Activated naive CD4-positive, alpha-beta T cell treated with anti-CD3 and anti-CD28 coated beads for 36 hours (primary cell): ENCODE measurements at regions not wholly inside any gene's neighbourhood (a gene's known extent, or its start where the extent isn't known, plus 50 kb on each side); places are given as distances from the start of the nearest gene placed in this dataset.

Experiments
- CTCF ChIA-PET: fragments of 350-600 bp; sonication (Branson Sonifier 250); formaldehyde crosslinking; loops from one replicate; lab custom pipeline; 2021; ENCODE audit warnings: antibody characterized with exemption; lab: Charles Lee
- DNase-seq: peaks from one replicate; pipeline ENCODE4 v3.0.0-alpha.2; 2020
- H3K27ac Mint-ChIP-seq: one replicate; pipeline ENCODE4 v1.8.0; 2021; ENCODE audit warnings: mild to moderate bottlenecking, mixed read lengths
- H3K27me3 Mint-ChIP-seq: one replicate; pipeline ENCODE4 v1.8.0; 2021; ENCODE audit warnings: low read depth, mixed read lengths
- H3K36me3 Mint-ChIP-seq: one replicate; pipeline ENCODE4 v1.8.0; 2021; ENCODE audit warnings: low read depth, mixed read lengths
- H3K4me1 Mint-ChIP-seq: one replicate; pipeline ENCODE4 v1.8.0; 2021; ENCODE audit warnings: low read depth, mixed read lengths
- H3K4me3 Mint-ChIP-seq: one replicate; pipeline ENCODE4 v1.8.0; 2021; ENCODE audit warnings: mild to moderate bottlenecking, moderate library complexity, mixed read lengths
- H3K9me3 Mint-ChIP-seq: one replicate; pipeline ENCODE4 v1.8.0; 2021; ENCODE audit warnings: mixed read lengths
- intact Hi-C: fragments of 100-400 bp; cut with micrococcal nuclease; formaldehyde crosslinking; loops from one replicate; pipeline ENCODE4 v1.15.1; 2023

GRCh38 chr5:152297866-152298265 lies 107.2 kb downstream of the NMUR2 start:
- no peaks in the 10 kb centered on the region for H3K27me3 Mint-ChIP-seq
- intact Hi-C loops = no loop called here
- no peak for DNase-seq
- no peaks in the 10 kb centered on the region for H3K36me3 Mint-ChIP-seq
- H3K9me3 Mint-ChIP-seq = no peaks in the 10 kb centered on the region
- H3K4me1 Mint-ChIP-seq = no peaks in the 10 kb centered on the region
- H3K27ac Mint-ChIP-seq = no peak overlapping the region
- H3K4me3 Mint-ChIP-seq = no peak overlapping the region
- CTCF ChIA-PET = no interaction called here

GRCh38 chr5:152293189-152293588 lies 111.9 kb downstream of the NMUR2 start:
- CTCF ChIA-PET = no interaction called here
- intact Hi-C loops = no loop called here
- Mint-ChIP-seq H3K4me1 (no peaks in the 10 kb centered on the region), H3K27me3 (no peaks in the 10 kb centered on the region), H3K9me3 (no peaks in the 10 kb centered on the region), H3K36me3 (no peaks in the 10 kb centered on the region), H3K4me3 (no peak overlapping the region), H3K27ac (no peak overlapping the region)
- DNase-seq = no peak

- H3K27ac Mint-ChIP-seq = no peak overlapping the region
- no peak for DNase-seq
- H3K27me3 Mint-ChIP-seq = no peaks in the 10 kb centered on the region
- no peaks in the 10 kb centered on the region for H3K4me1 Mint-ChIP-seq
- no peaks in the 10 kb centered on the region for H3K9me3 Mint-ChIP-seq
- no peaks in the 10 kb centered on the region for H3K36me3 Mint-ChIP-seq
- no peak overlapping the region for H3K4me3 Mint-ChIP-seq
- CTCF ChIA-PET = no interaction called here
- intact Hi-C loops = no loop called here
Measured at GRCh38 chr5:152290181-152290580, 114.9 kb downstream of the NMUR2 start.

- intact Hi-C loops = no loop called here
- no peaks in the 10 kb centered on the region for H3K36me3 Mint-ChIP-seq
- H3K27me3 Mint-ChIP-seq = no peaks in the 10 kb centered on the region
- DNase-seq = no peak
- no peak overlapping the region for H3K4me3 Mint-ChIP-seq
- no peaks in the 10 kb centered on the region for H3K4me1 Mint-ChIP-seq
- CTCF ChIA-PET = interaction anchor here (0.7 kb wide), 1 partner anchor 27 kb away, joined by 3 read pairs; no protein-coding TSS in a partner anchor
- no peak overlapping the region for H3K27ac Mint-ChIP-seq
- H3K9me3 Mint-ChIP-seq = no peaks in the 10 kb centered on the region
Measured at GRCh38 chr5:152288917-152289595, 116.0 kb downstream of the NMUR2 start.

GRCh38 chr5:152288499-152288898 lies 116.6 kb downstream of the NMUR2 start:
- no peak overlapping the region for H3K4me3 Mint-ChIP-seq
- H3K27me3 Mint-ChIP-seq = no peaks in the 10 kb centered on the region
- H3K4me1 Mint-ChIP-seq = no peaks in the 10 kb centered on the region
- no peaks in the 10 kb centered on the region for H3K9me3 Mint-ChIP-seq
- DNase-seq = no peak
- CTCF ChIA-PET = interaction anchor here (0.7 kb wide), 1 partner anchor 27 kb away, joined by 3 read pairs; no protein-coding TSS in a partner anchor
- H3K27ac Mint-ChIP-seq = no peak overlapping the region
- H3K36me3 Mint-ChIP-seq = no peaks in the 10 kb centered on the region
- intact Hi-C loops = no loop called here

- intact Hi-C loops = no loop called here
- CTCF ChIA-PET = no interaction called here
- no peaks in the 10 kb centered on the region for H3K4me1 Mint-ChIP-seq
Measured at GRCh38 chr5:152285764-152286163, 119.3 kb downstream of the NMUR2 start.

GRCh38 chr5:152282331-152282730 lies 122.7 kb downstream of the NMUR2 start:
- Mint-ChIP-seq H3K4me1 (no peaks in the 10 kb centered on the region), H3K27ac (no peak overlapping the region), H3K36me3 (no peaks in the 10 kb centered on the region), H3K9me3 (no peaks in the 10 kb centered on the region), H3K4me3 (no peak overlapping the region), H3K27me3 (no peaks in the 10 kb centered on the region)
- DNase-seq = no peak
- intact Hi-C loops = no loop called here
- CTCF ChIA-PET = no interaction called here

More at GRCh38 chr5:152285764-152286163, 119.3 kb downstream of the NMUR2 start:
- H3K9me3 Mint-ChIP-seq = no peaks in the 10 kb centered on the region
- no peaks in the 10 kb centered on the region for H3K36me3 Mint-ChIP-seq
- no peak overlapping the region for H3K27ac Mint-ChIP-seq
- no peak for DNase-seq
- H3K4me3 Mint-ChIP-seq = no peak overlapping the region
- no peaks in the 10 kb centered on the region for H3K27me3 Mint-ChIP-seq

GRCh38 chr5:152277936-152278335 lies 127.1 kb downstream of the NMUR2 start:
- Mint-ChIP-seq H3K4me1 (no peaks in the 10 kb centered on the region), H3K9me3 (no peaks in the 10 kb centered on the region), H3K36me3 (no peaks in the 10 kb centered on the region), H3K27ac (no peak overlapping the region), H3K4me3 (no peak overlapping the region), H3K27me3 (no peaks in the 10 kb centered on the region)
- CTCF ChIA-PET = interaction anchor here (0.6 to 0.8 kb wide), 2 partner anchors 125 to 255 kb away, joined by 3 read pairs; no protein-coding TSS in a partner anchor
- intact Hi-C loops = no loop called here
- DNase-seq = no peak

GRCh38 chr5:152274224-152274623 lies 130.9 kb downstream of the NMUR2 start:
- Mint-ChIP-seq H3K27ac (no peak overlapping the region), H3K36me3 (no peaks in the 10 kb centered on the region), H3K4me3 (no peak overlapping the region), H3K9me3 (no peaks in the 10 kb centered on the region), H3K4me1 (no peaks in the 10 kb centered on the region), H3K27me3 (no peaks in the 10 kb centered on the region)
- CTCF ChIA-PET = no interaction called here
- intact Hi-C loops = no loop called here
- DNase-seq = no peak

GRCh38 chr5:152271420-152271819 lies 133.7 kb downstream of the NMUR2 start:
- intact Hi-C loops = loop anchor here (1.0 kb wide), 1 partner anchor 446 kb away; no protein-coding TSS in a partner anchor
- no peaks in the 10 kb centered on the region for H3K36me3 Mint-ChIP-seq
- H3K4me1 Mint-ChIP-seq = no peaks in the 10 kb centered on the region
- CTCF ChIA-PET = no interaction called here
- DNase-seq = peak; percentile 5
- H3K4me3 Mint-ChIP-seq = no peak overlapping the region
- H3K27me3 Mint-ChIP-seq = no peaks in the 10 kb centered on the region
- no peaks in the 10 kb centered on the region for H3K9me3 Mint-ChIP-seq
- no peak overlapping the region for H3K27ac Mint-ChIP-seq

- Mint-ChIP-seq H3K4me3 (no peak overlapping the region), H3K36me3 (no peaks in the 10 kb centered on the region), H3K4me1 (no peaks in the 10 kb centered on the region), H3K9me3 (no peaks in the 10 kb centered on the region), H3K27ac (no peak overlapping the region), H3K27me3 (no peaks in the 10 kb centered on the region)
- CTCF ChIA-PET = no interaction called here
- no peak for DNase-seq
- intact Hi-C loops = no loop called here
Measured at GRCh38 chr5:152270096-152270495, 135.0 kb downstream of the NMUR2 start.

- no peaks in the 10 kb centered on the region for H3K36me3 Mint-ChIP-seq
- H3K9me3 Mint-ChIP-seq = no peaks in the 10 kb centered on the region
- no peak overlapping the region for H3K4me3 Mint-ChIP-seq
- CTCF ChIA-PET = no interaction called here
- H3K4me1 Mint-ChIP-seq = no peaks in the 10 kb centered on the region
- H3K27me3 Mint-ChIP-seq = no peaks in the 10 kb centered on the region
- intact Hi-C loops = no loop called here
- no peak overlapping the region for H3K27ac Mint-ChIP-seq
- no peak for DNase-seq
Measured at GRCh38 chr5:152269533-152269932, 135.5 kb downstream of the NMUR2 start.

GRCh38 chr5:152264645-152265254 lies 140.3 kb downstream of the NMUR2 start:
- no peaks in the 10 kb centered on the region for H3K4me1 Mint-ChIP-seq
- H3K4me3 Mint-ChIP-seq = no peak overlapping the region
- no peak overlapping the region for H3K27ac Mint-ChIP-seq
- CTCF ChIA-PET = no interaction called here
- no peaks in the 10 kb centered on the region for H3K27me3 Mint-ChIP-seq
- no peaks in the 10 kb centered on the region for H3K36me3 Mint-ChIP-seq
- intact Hi-C loops = no loop called here
- no peaks in the 10 kb centered on the region for H3K9me3 Mint-ChIP-seq
- DNase-seq = no peak
